Fibroblast of skin of right quadriceps (primary cell): ENCODE measurements at regions not wholly inside any gene's neighbourhood (a gene's known extent, or its start where the extent isn't known, plus 50 kb on each side); places are given as distances from the start of the nearest gene placed in this dataset.
A peak's percentile ranks its signal among the peaks of the same experiment; 100 is the strongest.

Experiments used
- DNase-seq: peaks from one replicate; pipeline ENCODE4 v3.0.0-alpha.2; 2013

- DNase-seq: no peak
Observed at GRCh38 chr7:9876053-9876452, 1097.6 kb upstream of the PHF14 start.

DNA sequence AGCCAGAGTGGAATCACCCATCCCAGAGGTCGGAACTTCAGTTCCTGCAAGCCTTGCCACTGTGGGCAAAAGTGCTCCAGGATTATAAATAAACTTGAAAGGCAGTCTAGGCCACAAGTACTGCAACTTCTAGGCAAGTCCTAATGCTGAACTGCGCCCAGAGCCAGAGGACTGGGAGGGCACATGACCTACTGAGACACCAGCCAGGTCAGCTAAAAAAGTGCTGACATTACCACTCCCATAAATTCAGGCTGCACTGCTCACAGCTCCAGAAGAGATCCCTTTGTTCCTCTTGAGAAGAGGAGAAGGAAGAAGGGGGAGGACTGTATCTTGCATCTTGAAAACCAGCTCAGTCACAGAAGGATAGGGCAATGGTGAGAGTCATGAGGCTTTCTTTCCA is 1084.1 kb upstream of the PHF14 start:
- DNase-seq: no peak

GRCh38 chr7:9890092-9890491 is 1083.6 kb upstream of the PHF14 start:
- no peak for DNase-seq

GRCh38 chr7:9891056-9891455 is 1082.6 kb upstream of the PHF14 start:
- no peak for DNase-seq

GRCh38 chr7:9900339-9900738 is 1073.3 kb upstream of the PHF14 start:
- DNase-seq: no peak

DNA sequence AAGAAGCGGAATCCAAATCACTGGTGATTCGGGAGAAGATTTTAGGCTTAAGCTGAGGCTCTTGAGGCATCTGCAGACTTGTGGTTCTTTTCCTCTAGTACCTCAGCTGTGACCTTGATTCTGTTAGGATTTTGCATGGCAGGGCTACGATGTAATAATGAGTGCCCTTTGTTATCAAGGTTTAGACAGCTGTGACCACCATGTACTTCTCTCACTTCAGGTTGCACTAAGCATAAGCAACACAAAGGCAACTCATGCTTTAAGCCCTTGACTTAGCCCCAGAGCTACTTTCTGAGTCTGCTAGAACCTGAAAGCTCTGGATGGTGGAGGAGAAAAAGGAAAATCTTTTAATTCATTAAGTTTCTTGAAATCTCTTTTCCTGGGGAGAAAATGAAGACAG is 1052.3 kb upstream of the PHF14 start:
- no peak for DNase-seq

DNA sequence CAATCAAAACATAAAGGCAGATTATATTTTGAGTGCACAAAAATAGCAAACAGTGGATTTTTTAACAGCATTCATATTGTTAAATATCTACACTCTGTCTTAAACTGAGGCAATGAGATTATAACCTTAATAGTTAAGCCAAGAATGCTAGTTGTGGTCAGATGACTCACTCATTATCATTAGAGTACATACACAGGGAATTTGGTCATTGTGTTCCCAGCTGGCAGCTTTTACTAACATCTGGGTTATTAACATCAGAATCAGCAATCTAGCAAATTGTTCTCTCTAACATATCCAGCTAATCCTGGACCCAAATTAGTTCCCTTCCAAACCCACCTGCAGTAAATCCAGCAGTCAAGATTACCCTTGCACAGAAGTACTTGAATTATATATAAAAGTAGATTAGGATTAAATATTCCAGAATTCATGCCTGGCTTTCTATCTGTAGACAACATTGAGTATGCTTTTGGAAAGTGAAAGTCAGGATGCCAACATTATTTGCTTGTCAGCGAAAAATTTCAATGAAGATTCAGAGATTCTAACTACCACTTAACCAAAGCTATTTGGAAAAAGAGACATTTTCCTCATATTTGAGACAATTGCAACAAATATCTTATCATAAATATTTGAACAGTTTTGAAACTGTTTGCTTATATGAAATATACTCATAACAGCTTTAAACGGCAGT is 1035.6 kb upstream of the PHF14 start:
- peak; percentile 37 for DNase-seq

GRCh38 chr7:9939176-9939575 is 1034.5 kb upstream of the PHF14 start:
- no peak for DNase-seq

GRCh38 chr7:9945131-9945530 is 1028.5 kb upstream of the PHF14 start:
- DNase-seq: no peak

DNA sequence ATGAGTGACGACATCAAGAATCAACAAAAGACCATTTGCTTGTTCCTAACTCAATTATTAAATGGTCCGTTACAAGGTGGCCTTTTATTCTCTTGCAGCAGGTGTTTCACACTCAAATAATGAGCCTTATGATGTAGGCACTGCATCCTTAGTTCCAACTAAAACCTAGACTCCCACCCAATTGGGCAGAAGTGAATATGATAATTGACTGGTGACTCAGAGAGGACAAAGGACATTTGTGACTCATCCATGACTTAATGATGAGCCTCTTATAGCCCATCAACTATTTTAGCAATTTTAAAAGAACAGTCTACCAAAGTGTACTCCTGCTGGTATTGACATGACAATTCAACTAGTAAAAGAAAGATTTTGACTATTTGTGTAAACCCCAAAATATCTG is 1027.8 kb upstream of the PHF14 start:
- no peak for DNase-seq

- no peak for DNase-seq
Observed at GRCh38 chr7:9955138-9955537, 1018.5 kb upstream of the PHF14 start.

- no peak for DNase-seq
Observed at GRCh38 chr7:9958486-9958885, 1015.2 kb upstream of the PHF14 start.

GRCh38 chr7:9960460-9960859 is 1013.2 kb upstream of the PHF14 start:
- DNase-seq: no peak

- DNase-seq: no peak
Observed at GRCh38 chr7:9961161-9961922, 1012.3 kb upstream of the PHF14 start.

DNA sequence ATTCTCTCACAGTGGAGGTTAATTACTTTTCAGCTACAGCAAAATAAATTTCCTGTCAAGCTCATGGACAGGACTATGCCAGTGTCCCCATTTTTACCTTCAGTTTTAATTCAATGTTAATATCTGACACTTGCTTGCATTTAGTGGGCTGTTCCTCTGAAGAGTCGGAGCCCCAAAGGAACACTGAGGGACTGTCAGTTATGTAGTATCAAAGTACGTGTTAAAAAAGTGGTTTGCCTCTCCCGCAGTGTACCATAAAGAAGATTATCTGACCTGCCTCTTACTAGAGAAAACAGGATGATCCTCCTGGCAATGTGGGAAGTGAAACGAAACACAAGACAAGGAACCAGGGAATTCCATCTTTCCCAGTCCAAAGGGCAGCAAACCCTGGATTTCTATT is 1010.9 kb upstream of the PHF14 start:
- no peak for DNase-seq

GRCh38 chr7:9978106-9979064 is 995.3 kb upstream of the PHF14 start:
- DNase-seq: no peak

- DNase-seq: no peak
Observed at GRCh38 chr7:9981742-9982349, 991.8 kb upstream of the PHF14 start.

DNA sequence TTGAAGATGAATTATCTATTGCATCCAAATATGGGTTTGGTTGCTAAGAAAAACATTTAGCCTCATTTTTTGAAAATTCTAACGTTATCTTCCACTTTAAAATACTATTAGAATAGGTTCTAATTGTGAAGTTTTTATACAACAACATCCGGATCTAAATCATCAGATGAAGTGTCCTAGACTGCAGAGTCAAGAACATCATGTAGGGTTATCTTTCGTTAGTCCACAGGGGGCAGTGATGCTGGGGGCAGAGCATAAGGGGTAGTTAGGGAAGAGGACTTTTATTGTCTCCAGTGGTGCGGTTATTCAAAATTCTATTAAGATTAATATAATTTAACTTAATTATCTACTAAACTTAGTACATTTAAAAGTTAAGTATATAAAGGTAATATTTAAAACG is 990.6 kb upstream of the PHF14 start:
- DNase-seq: no peak

GRCh38 chr7:10015687-10016086 is 958.0 kb upstream of the PHF14 start:
- DNase-seq: no peak

- DNase-seq: no peak
Observed at GRCh38 chr7:10022480-10022879, 951.2 kb upstream of the PHF14 start.

GRCh38 chr7:10022957-10023356 is 950.7 kb upstream of the PHF14 start:
- peak; percentile 10 for DNase-seq

- no peak for DNase-seq
Observed at GRCh38 chr7:10034843-10035556, 938.7 kb upstream of the PHF14 start.
